GM18907 (cell line): ENCODE measurements at regions not wholly inside any gene's neighbourhood (a gene's known extent, or its start where the extent isn't known, plus 50 kb on each side); places are given as distances from the start of the nearest gene placed in this dataset.
"Not testable (repeated sequence)": the region's sequence is repeated elsewhere in the genome, so short reads cannot be mapped to it uniquely, and the experiment has no call there.

Experiments
- ATAC-seq: cut with Tn5 transposase; IDR thresholded peaks from one replicate; pipeline ENCODE4 v1.9.1; 2021; ENCODE audit warnings: mild to moderate bottlenecking, moderate library complexity; ENCODE audit not compliant: unreplicated experiment

- no peak for ATAC-seq
Observed at GRCh38 chr14:51341338-51341737, 101.3 kb downstream of the TMX1 start.

- ATAC-seq: no peak
Observed at GRCh38 chr14:51342226-51342625, 102.2 kb downstream of the TMX1 start.

- no peak for ATAC-seq
Observed at GRCh38 chr14:51351997-51352396, 112.0 kb downstream of the TMX1 start.

- ATAC-seq: no peak
Observed at GRCh38 chr14:51353901-51354300, 113.9 kb downstream of the TMX1 start.

GRCh38 chr14:51354846-51355245, 114.8 kb downstream of the TMX1 start:
- ATAC-seq: no peak

- ATAC-seq: no peak
Observed at GRCh38 chr14:51356381-51356780, 116.3 kb downstream of the TMX1 start.

- no peak for ATAC-seq
Observed at GRCh38 chr14:51357250-51357649, 117.2 kb downstream of the TMX1 start.

GRCh38 chr14:51360592-51360991, 120.5 kb downstream of the TMX1 start:
- ATAC-seq: no peak

GRCh38 chr14:51365241-51365965, 125.4 kb downstream of the TMX1 start:
- ATAC-seq: no peak

GRCh38 chr14:51366460-51366859, 126.4 kb downstream of the TMX1 start:
- ATAC-seq: not testable (repeated sequence)

GRCh38 chr14:51366866-51367599, 127.0 kb downstream of the TMX1 start:
- ATAC-seq: not testable (repeated sequence)

- ATAC-seq: no peak
Observed at GRCh38 chr14:51367600-51367931, 127.5 kb downstream of the TMX1 start.

GRCh38 chr14:51368721-51369163, 128.7 kb downstream of the TMX1 start:
- ATAC-seq: no peak

- no peak for ATAC-seq
Observed at GRCh38 chr14:51369814-51370213, 129.8 kb downstream of the TMX1 start.

GRCh38 chr14:51370758-51371386, 130.8 kb downstream of the TMX1 start:
- no peak for ATAC-seq

GRCh38 chr14:51377186-51377585, 137.1 kb downstream of the TMX1 start:
- ATAC-seq: not testable (repeated sequence)

GRCh38 chr14:51382506-51382905, 142.5 kb downstream of the TMX1 start:
- ATAC-seq: no peak

GRCh38 chr14:51386411-51386810, 146.4 kb downstream of the TMX1 start:
- no peak for ATAC-seq

GRCh38 chr14:51386983-51387735, 147.1 kb downstream of the TMX1 start:
- ATAC-seq: no peak

- ATAC-seq: no peak
Observed at GRCh38 chr14:51392416-51392815, 152.4 kb downstream of the TMX1 start.

GRCh38 chr14:51394384-51394783, 154.3 kb downstream of the TMX1 start:
- no peak for ATAC-seq
